DMS153 treated with DMSO at 0.1 percent for 48 hours (cell line): ENCODE measurements at regions not wholly inside any gene's neighbourhood (a gene's known extent, or its start where the extent isn't known, plus 50 kb on each side); places are given as distances from the start of the nearest gene placed in this dataset.

Experiments
- DNase-seq: peaks from one replicate; lab custom pipeline; 2025; ENCODE audit not compliant: unreplicated experiment; lab: John Stamatoyannopoulos, UW

- no peak for DNase-seq
These were observed 752.2 kb downstream of the DCDC2C start for GRCh38 chr2:4455486-4456155.

GRCh38 chr2:4464634-4465266 is 761.4 kb downstream of the DCDC2C start:
- no peak for DNase-seq

GRCh38 chr2:4465671-4466070 is 762.3 kb downstream of the DCDC2C start:
- no peak for DNase-seq

- DNase-seq, result no peak
These were observed 772.2 kb downstream of the DCDC2C start for GRCh38 chr2:4475618-4476017.

GRCh38 chr2:4483050-4483449 is 779.7 kb downstream of the DCDC2C start:
- DNase-seq, result no peak

GRCh38 chr2:4486971-4487370 is 783.6 kb downstream of the DCDC2C start:
- no peak for DNase-seq

- DNase-seq, result peak; percentile 49
These were observed 796.1 kb downstream of the DCDC2C start for GRCh38 chr2:4499316-4500030.

- no peak for DNase-seq
These were observed 798.1 kb downstream of the DCDC2C start for GRCh38 chr2:4501525-4501924.

- DNase-seq, result no peak
These were observed 799.0 kb downstream of the DCDC2C start for GRCh38 chr2:4502230-4502843.

- DNase-seq, result peak; percentile 53
These were observed 804.3 kb downstream of the DCDC2C start for GRCh38 chr2:4507661-4508060.

- no peak for DNase-seq
These were observed 812.7 kb downstream of the DCDC2C start for GRCh38 chr2:4515871-4516761.

GRCh38 chr2:4518596-4518995 is 815.2 kb downstream of the DCDC2C start:
- DNase-seq, result no peak

GRCh38 chr2:4522498-4523421 is 819.4 kb downstream of the DCDC2C start:
- no peak for DNase-seq

- no peak for DNase-seq
These were observed 824.0 kb downstream of the DCDC2C start for GRCh38 chr2:4527416-4527815.

- no peak for DNase-seq
These were observed 824.9 kb downstream of the DCDC2C start for GRCh38 chr2:4528246-4528645.

GRCh38 chr2:4528773-4529172 is 825.4 kb downstream of the DCDC2C start:
- DNase-seq, result no peak

GRCh38 chr2:4529738-4530137 is 826.4 kb downstream of the DCDC2C start:
- no peak for DNase-seq

GRCh38 chr2:4530231-4530630 is 826.9 kb downstream of the DCDC2C start:
- no peak for DNase-seq

GRCh38 chr2:4533806-4534205 is 830.4 kb downstream of the DCDC2C start:
- DNase-seq, result no peak

GRCh38 chr2:4539121-4539520 is 835.7 kb downstream of the DCDC2C start:
- no peak for DNase-seq
